ENCODE measurements at regions not wholly inside any gene's neighbourhood (a gene's known extent, or its start where the extent isn't known, plus 50 kb on each side); places are given as distances from the start of the nearest gene placed in this dataset.

GRCh38 chr14:75333606-75334548 lies 55.2 kb downstream of the FOS start:
- Mint-ChIP-seq H3K36me3 (ENCODE audit: low read depth) (no peaks in the 10 kb centered on the region), H3K27ac (peak overlapping the region; percentile 86), H3K27me3 (ENCODE audit: low read depth) (peaks cover 18% of the 10 kb centered on the region), H3K4me3 (peak overlapping the region; percentile 73), H3K4me1 (ENCODE audit: low read depth) (peaks cover 17% of the 10 kb centered on the region), H3K9me3 (no peaks in the 10 kb centered on the region)
- DNase-seq (ENCODE audit: low spot score): peak; percentile 27

GRCh38 chr14:75334549-75335051 lies 56.0 kb downstream of the FOS start:
- Mint-ChIP-seq H3K27me3 (ENCODE audit: low read depth) (peaks cover 14% of the 10 kb centered on the region), H3K27ac (peak overlapping the region; percentile 85), H3K4me3 (peak overlapping the region; percentile 73), H3K4me1 (ENCODE audit: low read depth) (peaks cover 17% of the 10 kb centered on the region), H3K9me3 (no peaks in the 10 kb centered on the region), H3K36me3 (ENCODE audit: low read depth) (no peaks in the 10 kb centered on the region)
- no peak for DNase-seq (ENCODE audit: low spot score)

GRCh38 chr14:75335571-75335970 lies 56.9 kb downstream of the FOS start:
- Mint-ChIP-seq H3K27me3 (ENCODE audit: low read depth) (peaks cover 17% of the 10 kb centered on the region), H3K4me3 (no peak overlapping the region), H3K4me1 (ENCODE audit: low read depth) (peaks cover 17% of the 10 kb centered on the region), H3K27ac (no peak overlapping the region), H3K9me3 (no peaks in the 10 kb centered on the region), H3K36me3 (ENCODE audit: low read depth) (no peaks in the 10 kb centered on the region)
- DNase-seq (ENCODE audit: low spot score): no peak

GRCh38 chr14:75338398-75338797 lies 59.8 kb downstream of the FOS start:
- H3K9me3 Mint-ChIP-seq: no peaks in the 10 kb centered on the region
- H3K27me3 Mint-ChIP-seq (ENCODE audit: low read depth): peaks cover 12% of the 10 kb centered on the region
- no peak for DNase-seq (ENCODE audit: low spot score)
- H3K27ac Mint-ChIP-seq: no peak overlapping the region
- no peak overlapping the region for H3K4me3 Mint-ChIP-seq
- H3K4me1 Mint-ChIP-seq (ENCODE audit: low read depth): peaks cover 12% of the 10 kb centered on the region
- H3K36me3 Mint-ChIP-seq (ENCODE audit: low read depth): no peaks in the 10 kb centered on the region

GRCh38 chr14:75339059-75339458 lies 60.4 kb downstream of the FOS start:
- no peak overlapping the region for H3K27ac Mint-ChIP-seq
- no peak for DNase-seq (ENCODE audit: low spot score)
- H3K27me3 Mint-ChIP-seq (ENCODE audit: low read depth): peaks cover 13% of the 10 kb centered on the region
- H3K9me3 Mint-ChIP-seq: no peaks in the 10 kb centered on the region
- peaks cover 9% of the 10 kb centered on the region for H3K4me1 Mint-ChIP-seq (ENCODE audit: low read depth)
- H3K36me3 Mint-ChIP-seq (ENCODE audit: low read depth): no peaks in the 10 kb centered on the region
- H3K4me3 Mint-ChIP-seq: no peak overlapping the region

- Mint-ChIP-seq H3K9me3 (no peaks in the 10 kb centered on the region), H3K36me3 (ENCODE audit: low read depth) (no peaks in the 10 kb centered on the region), H3K27ac (no peak overlapping the region), H3K4me1 (ENCODE audit: low read depth) (no peaks in the 10 kb centered on the region), H3K4me3 (no peak overlapping the region), H3K27me3 (ENCODE audit: low read depth) (peaks cover 13% of the 10 kb centered on the region)
- no peak for DNase-seq (ENCODE audit: low spot score)
Measured at GRCh38 chr14:75340921-75341320, 62.3 kb downstream of the FOS start.

- DNase-seq (ENCODE audit: low spot score): no peak
- peaks cover 13% of the 10 kb centered on the region for H3K27me3 Mint-ChIP-seq (ENCODE audit: low read depth)
- H3K36me3 Mint-ChIP-seq (ENCODE audit: low read depth): no peaks in the 10 kb centered on the region
- no peak overlapping the region for H3K4me3 Mint-ChIP-seq
- no peak overlapping the region for H3K27ac Mint-ChIP-seq
- no peaks in the 10 kb centered on the region for H3K4me1 Mint-ChIP-seq (ENCODE audit: low read depth)
- H3K9me3 Mint-ChIP-seq: no peaks in the 10 kb centered on the region
Measured at GRCh38 chr14:75341620-75342019, 63.0 kb downstream of the FOS start.

GRCh38 chr14:75342762-75343599 lies 64.4 kb downstream of the FOS start:
- DNase-seq (ENCODE audit: low spot score): no peak
- Mint-ChIP-seq H3K27me3 (ENCODE audit: low read depth) (peaks cover 15% of the 10 kb centered on the region), H3K27ac (no peak overlapping the region), H3K36me3 (ENCODE audit: low read depth) (no peaks in the 10 kb centered on the region), H3K4me3 (no peak overlapping the region), H3K4me1 (ENCODE audit: low read depth) (no peaks in the 10 kb centered on the region), H3K9me3 (no peaks in the 10 kb centered on the region)

- Mint-ChIP-seq H3K9me3 (no peaks in the 10 kb centered on the region), H3K4me1 (ENCODE audit: low read depth) (no peaks in the 10 kb centered on the region), H3K27me3 (ENCODE audit: low read depth) (peaks cover 10% of the 10 kb centered on the region), H3K27ac (no peak overlapping the region), H3K36me3 (ENCODE audit: low read depth) (no peaks in the 10 kb centered on the region), H3K4me3 (no peak overlapping the region)
- DNase-seq (ENCODE audit: low spot score): no peak
Measured at GRCh38 chr14:75343911-75344310, 65.3 kb downstream of the FOS start.

GRCh38 chr14:75344411-75344810 lies 65.8 kb downstream of the FOS start:
- H3K36me3 Mint-ChIP-seq (ENCODE audit: low read depth): no peaks in the 10 kb centered on the region
- H3K4me1 Mint-ChIP-seq (ENCODE audit: low read depth): no peaks in the 10 kb centered on the region
- no peaks in the 10 kb centered on the region for H3K9me3 Mint-ChIP-seq
- peaks cover 10% of the 10 kb centered on the region for H3K27me3 Mint-ChIP-seq (ENCODE audit: low read depth)
- DNase-seq (ENCODE audit: low spot score): no peak
- H3K27ac Mint-ChIP-seq: no peak overlapping the region
- no peak overlapping the region for H3K4me3 Mint-ChIP-seq

- Mint-ChIP-seq H3K4me3 (no peak overlapping the region), H3K4me1 (ENCODE audit: low read depth) (no peaks in the 10 kb centered on the region), H3K27me3 (ENCODE audit: low read depth) (peaks cover 3% of the 10 kb centered on the region), H3K36me3 (ENCODE audit: low read depth) (no peaks in the 10 kb centered on the region), H3K27ac (no peak overlapping the region), H3K9me3 (no peaks in the 10 kb centered on the region)
- no peak for DNase-seq (ENCODE audit: low spot score)
Measured at GRCh38 chr14:75350505-75351060, 72.0 kb downstream of the FOS start.

- Mint-ChIP-seq H3K4me1 (ENCODE audit: low read depth) (peaks cover 2% of the 10 kb centered on the region), H3K9me3 (no peaks in the 10 kb centered on the region), H3K27me3 (ENCODE audit: low read depth) (peaks cover 9% of the 10 kb centered on the region), H3K36me3 (ENCODE audit: low read depth) (no peaks in the 10 kb centered on the region), H3K27ac (no peak overlapping the region), H3K4me3 (no peak overlapping the region)
- DNase-seq (ENCODE audit: low spot score): no peak
Measured at GRCh38 chr14:75359098-75359497, 68.7 kb upstream of the JDP2 start.

- Mint-ChIP-seq H3K4me3 (no peak overlapping the region), H3K27ac (no peak overlapping the region), H3K27me3 (ENCODE audit: low read depth) (peaks cover 13% of the 10 kb centered on the region), H3K36me3 (ENCODE audit: low read depth) (no peaks in the 10 kb centered on the region), H3K9me3 (no peaks in the 10 kb centered on the region), H3K4me1 (ENCODE audit: low read depth) (peaks cover 2% of the 10 kb centered on the region)
- no peak for DNase-seq (ENCODE audit: low spot score)
Measured at GRCh38 chr14:75361041-75361440, 66.8 kb upstream of the JDP2 start.

Data from T-helper 2 cell treated with Interferon-gamma antibody and Interleukin-4, amounts not matched to agents 5 μg/mL and 100 μg/mL, for 36 hours (primary cell).